ENCODE measurements at regions not wholly inside any gene's neighbourhood (a gene's known extent, or its start where the extent isn't known, plus 50 kb on each side); places are given as distances from the start of the nearest gene placed in this dataset.

GRCh38 chr4:8710946-8711345 is 118.4 kb downstream of the CPZ start (continued):
- TF ChIP-seq SRF (IDR thresholded peaks at IDR 0.05; ENCODE audit: low read depth, low read length), result no peak
- TF ChIP-seq NANOG (IDR thresholded peaks at IDR 0.05; ENCODE audit: insufficient read depth, low read depth, low read length, poor library complexity, severe bottlenecking), result no peak
- no peak for TF ChIP-seq SP4 (IDR thresholded peaks at IDR 0.05; ENCODE audit: low read length)

Measured in H1 (cell line).